IPS DF 6.9 (cell line): ENCODE measurements at regions not wholly inside any gene's neighbourhood (a gene's known extent, or its start where the extent isn't known, plus 50 kb on each side); places are given as distances from the start of the nearest gene placed in this dataset.

Experiments used
- DNase-seq: peaks from one replicate; pipeline ENCODE4 v3.0.0-alpha.2; 2013; ENCODE audit warnings: low read depth, low spot score
- H3K27ac ChIP-seq: one replicate; pipeline ENCODE4 v1.5.1; 2013; ENCODE audit warnings: low read length, control low read depth
- H3K27me3 ChIP-seq: 2 replicates; pipeline ENCODE4 v1.6.1; 2013; ENCODE audit warnings: mild to moderate bottlenecking, low read length; ENCODE audit not compliant: control insufficient read depth, insufficient read depth
- H3K36me3 ChIP-seq: 2 replicates; pipeline ENCODE4 v1.6.1; 2013; ENCODE audit warnings: low read length; ENCODE audit not compliant: control insufficient read depth, insufficient read depth
- H3K4me1 ChIP-seq: 2 replicates; pipeline ENCODE4 v1.6.1; 2013; ENCODE audit warnings: low read length; ENCODE audit not compliant: control insufficient read depth, insufficient read depth
- H3K4me3 ChIP-seq: 2 replicates; pipeline ENCODE4 v1.5.1; 2013; ENCODE audit warnings: mild to moderate bottlenecking, low read length
- H3K9me3 ChIP-seq: 2 replicates; pipeline ENCODE4 v1.6.1; 2013; ENCODE audit warnings: low read length, inconsistent platforms; ENCODE audit not compliant: control insufficient read depth, insufficient read depth
- WGBS: extraction: QIAGEN DNeasy Blood & Tissue Kit; methylation state at CpG from one replicate; pipeline ENCODE4 v1.1.7; 2013; ENCODE audit warnings: mixed read lengths, missing lambda C conversion rate; ENCODE audit not compliant: insufficient read length, insufficient coverage; 5-methylcytosine and 5-hydroxymethylcytosine counted together

DNA sequence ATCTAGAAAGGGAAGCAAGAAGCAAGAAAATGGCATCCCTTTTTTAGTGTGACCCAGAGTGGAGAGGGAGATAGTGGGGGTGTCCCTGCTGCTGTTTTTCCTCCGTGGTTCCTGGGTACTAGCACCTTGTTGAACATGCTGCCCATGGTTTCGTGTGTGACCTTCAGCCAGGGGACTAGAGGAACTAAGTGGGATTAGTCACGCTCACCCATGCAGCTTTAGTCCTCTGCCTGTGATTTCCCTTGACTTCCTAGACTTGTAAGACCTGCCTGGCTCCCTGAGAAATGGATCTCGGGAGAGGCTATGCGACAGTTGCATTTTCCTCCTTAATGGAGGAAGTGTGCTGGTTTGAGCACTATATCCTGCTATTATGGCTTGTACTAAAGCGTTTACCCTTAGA lies 471.4 kb downstream of the DCDC2C start:
- Histone ChIP-seq H3K9me3 (peaks cover 7% of the 10 kb centered on the region), H3K4me1 (no peaks in the 10 kb centered on the region), H3K27ac (no peak overlapping the region), H3K27me3 (no peaks in the 10 kb centered on the region), H3K4me3 (no peak overlapping the region), H3K36me3 (no peaks in the 10 kb centered on the region)
- WGBS, result no CpG with 5 or more reads among the region's 6 CpGs
- DNase-seq, result no peak

DNA sequence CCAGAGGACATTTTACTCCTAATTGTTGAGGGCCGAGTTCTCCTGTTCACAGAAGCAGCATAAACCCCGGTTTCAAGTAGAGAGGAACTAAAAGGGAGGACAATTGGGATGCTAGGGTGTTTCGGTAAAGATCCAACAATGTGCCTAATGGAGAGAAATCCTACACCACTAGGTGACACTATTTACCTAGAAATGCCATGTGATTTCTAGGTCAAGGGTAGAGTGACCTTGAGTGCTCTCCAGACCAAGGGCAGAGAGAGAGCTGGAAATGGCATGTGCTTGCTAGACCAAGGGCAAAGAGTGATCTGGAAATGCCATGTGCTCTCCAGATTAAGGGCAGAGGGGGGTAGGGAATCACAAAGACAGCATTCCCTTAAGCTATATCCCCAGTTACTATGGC lies 472.0 kb downstream of the DCDC2C start:
- Histone ChIP-seq H3K27ac (no peak overlapping the region), H3K27me3 (no peaks in the 10 kb centered on the region), H3K4me3 (no peak overlapping the region), H3K9me3 (peaks cover 7% of the 10 kb centered on the region), H3K36me3 (no peaks in the 10 kb centered on the region), H3K4me1 (no peaks in the 10 kb centered on the region)
- no CpG with 5 or more reads among the region's 3 CpGs for whole genome bisulfite sequencing
- DNase-seq, result no peak

DNA sequence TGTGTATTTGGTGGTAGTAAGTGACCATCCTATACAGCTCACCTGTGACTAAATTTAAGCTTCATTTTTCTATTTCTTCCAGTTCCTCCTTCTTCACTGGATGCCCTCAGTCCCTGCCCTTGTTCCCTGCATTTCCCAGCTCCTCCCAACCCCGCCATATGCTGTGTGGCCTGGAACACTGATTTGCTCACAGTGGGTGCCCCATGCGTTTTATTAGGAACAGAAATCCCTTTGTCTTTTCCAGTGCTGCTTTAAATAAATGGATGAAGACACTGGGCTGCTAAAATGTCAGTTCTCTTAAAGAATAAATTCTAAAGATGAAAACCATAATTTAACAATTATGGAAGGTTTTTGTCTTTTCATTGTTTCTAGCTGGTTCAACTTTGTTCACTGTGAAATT lies 477.3 kb downstream of the DCDC2C start:
- no CpG with 5 or more reads among the region's 2 CpGs for whole genome bisulfite sequencing
- no peak overlapping the region for H3K4me3 ChIP-seq
- H3K27me3 ChIP-seq, result no peaks in the 10 kb centered on the region
- H3K4me1 ChIP-seq, result no peaks in the 10 kb centered on the region
- DNase-seq, result no peak
- no peak overlapping the region for H3K27ac ChIP-seq
- no peaks in the 10 kb centered on the region for H3K36me3 ChIP-seq
- peaks cover 2% of the 10 kb centered on the region for H3K9me3 ChIP-seq

DNA sequence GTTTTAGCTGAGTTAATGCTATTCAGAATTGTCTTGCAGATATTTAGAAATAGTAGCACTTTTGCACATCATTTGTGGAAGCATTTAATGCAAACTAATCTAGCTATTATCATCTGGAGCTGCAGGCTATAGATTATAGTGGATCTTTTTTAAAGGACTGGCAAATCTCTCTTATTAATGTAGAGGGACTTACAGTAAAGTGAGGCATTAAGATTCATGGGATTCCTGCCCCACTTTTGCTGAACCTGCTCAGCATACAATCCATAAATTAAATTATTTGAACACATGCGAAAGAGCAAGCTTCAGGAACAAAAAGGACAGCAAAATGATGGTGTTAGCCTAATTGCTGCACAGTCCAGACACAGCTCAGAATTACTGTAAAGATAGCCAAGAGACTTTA lies 477.7 kb downstream of the DCDC2C start:
- no peak overlapping the region for H3K27ac ChIP-seq
- H3K9me3 ChIP-seq, result no peaks in the 10 kb centered on the region; the same call in 1 of the 2 replicates
- DNase-seq, result no peak
- H3K27me3 ChIP-seq, result no peaks in the 10 kb centered on the region
- no CpG with 5 or more reads among the region's 1 CpG for WGBS
- no peak overlapping the region for H3K4me3 ChIP-seq
- H3K4me1 ChIP-seq, result no peaks in the 10 kb centered on the region
- H3K36me3 ChIP-seq, result no peaks in the 10 kb centered on the region

DNA sequence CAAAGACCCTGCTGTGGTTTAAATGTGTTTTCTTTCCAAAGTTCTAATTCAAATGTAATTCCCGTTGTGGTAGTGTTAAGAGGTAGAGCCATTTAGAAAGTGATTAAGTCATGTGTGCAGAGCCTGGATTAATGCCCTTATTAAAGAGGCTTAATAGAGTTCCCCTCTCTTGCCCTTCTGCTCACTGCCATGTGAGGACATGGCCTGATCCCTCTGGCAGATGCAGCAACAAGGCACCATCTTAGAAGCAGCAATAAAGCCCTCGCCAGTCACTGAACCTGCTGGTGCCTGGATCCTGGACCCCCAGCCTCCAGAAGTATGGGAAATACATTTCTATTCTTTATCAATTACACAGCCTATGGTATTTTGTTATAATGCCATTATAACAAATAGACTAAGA lies 485.2 kb downstream of the DCDC2C start:
- H3K27me3 ChIP-seq, result no peaks in the 10 kb centered on the region
- H3K36me3 ChIP-seq, result no peaks in the 10 kb centered on the region
- H3K9me3 ChIP-seq, result no peaks in the 10 kb centered on the region; the same call in 1 of the 2 replicates
- H3K4me3 ChIP-seq, result no peak overlapping the region
- H3K4me1 ChIP-seq, result no peaks in the 10 kb centered on the region
- DNase-seq, result no peak
- WGBS, result no CpG with 5 or more reads among the region's 2 CpGs
- H3K27ac ChIP-seq, result no peak overlapping the region

DNA sequence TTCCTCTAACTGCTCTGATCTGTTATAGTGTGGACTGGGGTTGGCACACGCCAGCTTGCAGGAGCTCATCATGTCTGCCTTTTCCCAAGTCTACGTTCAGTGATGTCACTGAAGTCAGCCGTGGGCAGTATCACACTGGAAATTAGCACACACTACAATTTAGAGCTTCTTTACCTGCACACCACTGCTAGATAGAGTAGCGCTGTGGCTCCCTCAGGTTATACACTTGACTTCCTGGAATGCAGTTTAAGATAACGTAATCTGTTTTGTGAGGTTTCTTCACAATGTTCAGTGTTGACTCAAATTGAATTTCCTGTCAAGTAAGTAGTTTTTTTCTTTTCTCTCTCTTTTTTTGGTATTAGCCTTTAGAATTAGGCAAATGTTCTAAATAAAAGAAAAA lies 487.2 kb downstream of the DCDC2C start:
- no peak overlapping the region for H3K27ac ChIP-seq
- H3K27me3 ChIP-seq, result no peaks in the 10 kb centered on the region
- no CpG with 5 or more reads among the region's 5 CpGs for WGBS
- H3K36me3 ChIP-seq, result no peaks in the 10 kb centered on the region
- no peaks in the 10 kb centered on the region; the same call in 1 of the 2 replicates for H3K9me3 ChIP-seq
- no peak for DNase-seq
- H3K4me1 ChIP-seq, result no peaks in the 10 kb centered on the region
- no peak overlapping the region for H3K4me3 ChIP-seq

DNA sequence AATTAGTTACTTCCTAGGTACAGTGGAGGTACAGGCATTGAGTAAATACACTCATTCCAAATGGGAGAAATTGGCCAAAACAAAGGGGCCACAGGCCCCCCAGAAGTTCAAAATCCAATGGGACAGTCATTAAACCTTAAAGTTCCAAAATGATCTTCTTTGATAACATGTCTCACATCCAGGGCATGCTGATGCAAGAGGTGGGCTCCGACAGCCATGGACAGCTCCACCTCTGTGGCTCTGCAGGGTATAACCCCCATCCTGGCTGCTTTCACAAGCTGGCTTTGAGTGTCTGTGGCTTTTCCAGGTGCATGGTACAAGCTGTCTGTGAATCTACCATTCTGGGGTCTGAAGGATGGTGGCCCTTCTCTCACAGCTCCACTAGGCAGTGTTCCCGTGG lies 488.7 kb downstream of the DCDC2C start:
- Histone ChIP-seq H3K9me3 (no peaks in the 10 kb centered on the region; the same call in 1 of the 2 replicates), H3K36me3 (no peaks in the 10 kb centered on the region), H3K4me1 (no peaks in the 10 kb centered on the region), H3K4me3 (no peak overlapping the region), H3K27ac (no peak overlapping the region), H3K27me3 (no peaks in the 10 kb centered on the region)
- no CpG with 5 or more reads among the region's 2 CpGs for WGBS
- no peak for DNase-seq

DNA sequence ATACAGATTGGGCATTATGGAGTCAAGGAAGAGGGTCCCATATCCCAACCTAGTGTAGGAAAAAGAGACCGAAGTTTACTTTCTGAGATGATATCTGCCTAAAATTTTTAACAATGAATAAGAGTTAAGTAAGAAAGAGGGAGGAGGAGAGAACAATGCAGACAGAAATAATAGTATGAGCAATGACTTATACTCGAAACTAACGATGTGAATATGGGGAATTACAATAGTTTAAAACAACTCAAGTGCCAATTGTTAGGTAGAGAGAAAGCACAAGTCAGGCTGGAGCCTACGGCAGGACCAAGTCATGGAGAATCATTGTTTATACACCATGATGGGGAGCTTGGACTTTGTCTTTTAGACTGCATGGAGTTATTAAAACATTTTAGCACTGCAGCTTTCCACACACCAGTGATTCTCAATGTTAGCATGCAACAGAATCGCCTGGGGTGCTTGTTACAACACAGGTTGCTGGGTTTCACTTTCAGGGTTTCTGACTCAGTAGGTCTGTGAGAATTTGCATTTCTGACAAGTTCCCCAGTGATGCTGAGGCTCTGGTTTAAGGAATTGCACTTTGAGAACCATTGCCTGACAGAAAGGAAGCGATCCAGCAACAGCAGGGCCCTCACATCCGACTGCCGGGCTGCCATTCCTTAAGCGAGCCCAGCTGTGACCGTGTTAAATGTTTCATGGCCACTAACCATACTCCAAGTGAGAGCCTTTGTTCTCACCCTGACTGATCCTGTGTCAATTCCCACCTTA lies 511.2 kb downstream of the DCDC2C start:
- H3K4me1 ChIP-seq, result no peaks in the 10 kb centered on the region
- H3K36me3 ChIP-seq, result no peaks in the 10 kb centered on the region
- no peak for DNase-seq
- H3K27me3 ChIP-seq, result no peaks in the 10 kb centered on the region
- no peaks in the 10 kb centered on the region for H3K9me3 ChIP-seq
- no peak overlapping the region for H3K4me3 ChIP-seq
- no peak overlapping the region for H3K27ac ChIP-seq
- WGBS, result no CpG with 5 or more reads among the region's 10 CpGs

DNA sequence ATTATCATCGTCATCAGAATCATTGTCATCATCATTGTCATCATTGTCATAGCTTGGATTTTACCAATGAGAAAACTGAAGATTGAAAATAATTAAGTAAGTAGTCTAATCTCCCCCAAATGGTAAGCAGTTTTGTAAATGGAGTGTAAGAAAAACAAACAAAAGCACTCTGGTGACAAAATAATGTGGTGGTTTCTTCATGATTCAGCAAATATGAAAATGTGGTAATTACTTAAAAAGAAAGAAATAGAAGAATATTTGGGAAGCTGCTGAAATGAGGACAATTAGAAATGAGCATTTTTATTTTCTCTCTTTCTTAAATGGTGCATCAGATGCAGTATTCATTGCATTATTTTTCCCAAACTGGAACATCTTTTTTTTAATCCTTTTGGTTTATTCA lies 514.4 kb downstream of the DCDC2C start:
- no peaks in the 10 kb centered on the region for H3K4me1 ChIP-seq
- no peaks in the 10 kb centered on the region for H3K27me3 ChIP-seq
- DNase-seq, result no peak
- H3K27ac ChIP-seq, result no peak overlapping the region
- H3K4me3 ChIP-seq, result no peak overlapping the region
- WGBS, result no CpG with 5 or more reads among the region's 1 CpG
- no peaks in the 10 kb centered on the region for H3K36me3 ChIP-seq
- no peaks in the 10 kb centered on the region for H3K9me3 ChIP-seq

DNA sequence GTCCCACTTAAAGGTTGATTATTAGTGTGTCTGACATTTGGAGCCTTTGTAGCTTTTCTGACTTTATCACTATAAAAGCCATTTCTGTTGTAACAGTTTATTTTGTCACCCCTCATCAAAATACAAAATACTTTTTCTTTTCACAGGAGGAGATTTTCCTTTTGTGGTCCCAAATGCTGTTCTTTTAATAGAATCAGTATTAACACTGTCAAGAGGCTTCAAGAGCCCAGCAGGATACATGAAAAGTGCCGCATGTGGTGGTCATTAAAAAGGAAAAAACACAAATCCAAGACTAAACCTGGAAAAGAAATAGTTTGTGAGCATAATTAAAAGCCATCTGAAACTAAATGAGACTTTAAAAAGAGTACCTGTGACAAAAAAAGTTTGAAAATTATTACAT lies 515.7 kb downstream of the DCDC2C start:
- no CpG with 5 or more reads among the region's 1 CpG for WGBS
- Histone ChIP-seq H3K9me3 (no peaks in the 10 kb centered on the region), H3K27ac (no peak overlapping the region), H3K36me3 (no peaks in the 10 kb centered on the region), H3K4me1 (no peaks in the 10 kb centered on the region), H3K4me3 (no peak overlapping the region), H3K27me3 (no peaks in the 10 kb centered on the region)
- DNase-seq, result no peak

DNA sequence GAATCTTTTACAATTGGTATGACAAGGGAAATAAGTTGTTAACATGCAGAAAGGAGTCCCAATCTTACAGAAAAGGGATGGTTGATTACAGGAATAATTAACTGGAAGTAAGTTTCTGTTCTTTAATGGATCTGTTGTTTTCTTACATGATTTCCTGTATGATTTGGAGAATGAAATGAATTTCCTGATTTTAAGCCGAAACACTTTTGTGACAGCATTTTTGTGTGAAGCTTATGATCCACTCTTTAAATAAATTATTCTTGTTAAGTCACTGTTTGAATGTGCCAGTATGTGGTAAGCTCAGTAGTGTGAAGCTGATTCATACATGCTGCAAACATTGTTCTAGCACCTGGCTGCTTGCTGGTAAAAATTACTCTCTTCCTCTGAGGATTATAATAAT lies 516.2 kb downstream of the DCDC2C start:
- Histone ChIP-seq H3K27ac (no peak overlapping the region), H3K9me3 (no peaks in the 10 kb centered on the region), H3K4me3 (no peak overlapping the region), H3K27me3 (no peaks in the 10 kb centered on the region), H3K36me3 (no peaks in the 10 kb centered on the region), H3K4me1 (no peaks in the 10 kb centered on the region)
- DNase-seq, result no peak
- WGBS, result no CpG with 5 or more reads among the region's 1 CpG
